ENCODE measurements at regions not wholly inside any gene's neighbourhood (a gene's known extent, or its start where the extent isn't known, plus 50 kb on each side); places are given as distances from the start of the nearest gene placed in this dataset.

DNA sequence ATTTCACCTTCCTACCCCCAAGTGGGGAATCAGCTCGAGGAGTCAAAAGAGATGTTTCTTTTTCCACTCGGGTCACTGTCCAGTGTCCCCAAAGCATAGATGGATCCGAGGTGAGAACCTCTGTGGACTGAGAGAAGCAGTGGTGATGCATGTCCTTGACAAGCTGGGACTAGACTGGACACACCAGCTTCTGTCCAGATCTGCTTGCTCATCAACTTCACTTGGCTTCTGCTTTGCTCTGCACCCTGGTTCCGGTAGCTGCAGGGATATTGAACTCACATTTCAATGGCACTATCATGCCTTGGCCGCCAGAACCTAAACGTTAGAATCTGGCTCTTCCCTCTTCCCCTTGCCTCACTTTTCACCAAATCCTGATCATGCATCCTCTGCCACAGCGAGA, 50.3 kb upstream of the CXCL12 start:
- DNase-seq, result no peak

- no peak for DNase-seq
These were observed 51.3 kb upstream of the CXCL12 start for GRCh38 chr10:44436240-44436639.

DNA sequence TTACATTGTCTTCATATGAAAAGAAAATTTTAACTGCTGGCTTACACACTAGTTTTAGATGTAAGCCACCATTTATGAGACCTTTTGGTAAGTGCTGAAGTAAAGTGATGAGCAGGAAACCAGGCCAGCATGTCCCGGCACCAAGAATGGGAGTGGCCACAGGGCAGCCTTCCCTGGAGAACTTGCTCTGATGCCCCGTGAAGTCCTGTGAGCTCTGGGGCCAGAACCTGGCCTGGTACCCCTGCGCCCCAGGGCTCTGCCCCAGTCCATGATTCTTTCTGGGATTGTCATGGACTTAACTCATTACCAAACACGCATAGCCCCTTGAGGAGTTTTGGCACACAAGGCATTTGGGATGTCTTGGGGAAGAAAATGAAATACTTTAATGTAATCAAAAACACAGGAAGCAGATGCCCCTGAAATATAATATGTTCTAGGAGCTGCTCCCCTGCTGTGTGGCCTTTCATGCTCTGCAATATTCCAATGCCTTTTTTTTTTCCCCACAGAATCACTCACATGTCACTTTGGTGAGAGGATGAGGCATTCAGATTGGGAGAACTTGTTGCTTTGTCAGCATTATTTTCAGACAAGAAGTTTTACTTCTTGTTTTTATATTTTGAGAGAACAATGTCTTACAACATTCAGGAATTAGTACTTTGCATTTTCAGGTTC, 53.1 kb upstream of the CXCL12 start:
- DNase-seq, result no peak

DNA sequence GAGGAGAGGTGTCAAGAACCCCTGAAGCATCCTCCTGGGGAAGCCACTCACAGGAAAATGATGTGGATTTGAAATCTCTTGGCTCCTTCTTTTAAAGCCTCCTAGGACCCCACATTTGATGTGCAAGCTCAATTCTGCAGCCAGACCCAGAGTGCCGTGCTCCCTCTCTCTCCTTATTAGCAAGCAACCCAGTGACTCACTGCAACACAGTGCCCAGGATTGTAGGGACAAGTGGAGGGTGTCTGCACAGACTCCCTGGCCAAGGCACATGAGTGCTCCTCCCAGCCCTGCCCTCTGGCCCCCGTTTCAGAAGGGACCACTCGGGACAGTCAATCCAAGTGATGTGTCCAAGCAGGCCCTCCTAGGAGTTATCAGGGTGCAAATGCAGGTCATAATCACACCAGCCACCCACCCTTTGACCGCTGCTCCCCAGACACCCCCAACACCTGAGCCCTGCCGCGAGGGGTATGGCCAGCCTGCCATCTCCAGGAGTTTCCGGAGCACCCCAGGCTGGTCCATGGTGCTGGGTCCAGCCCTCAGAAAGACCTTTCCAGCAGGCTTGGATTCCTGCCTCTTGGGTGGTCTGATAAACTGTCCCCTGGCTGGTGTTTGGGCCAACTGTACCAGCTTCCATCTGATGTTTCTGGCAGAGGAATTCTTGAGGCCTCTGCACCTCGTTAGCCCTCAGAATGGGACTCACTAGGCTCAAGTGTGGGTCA, 54.5 kb upstream of the CXCL12 start:
- DNase-seq, result no peak

- no peak for DNase-seq
These were observed 55.0 kb upstream of the CXCL12 start for GRCh38 chr10:44439958-44440244.

DNA sequence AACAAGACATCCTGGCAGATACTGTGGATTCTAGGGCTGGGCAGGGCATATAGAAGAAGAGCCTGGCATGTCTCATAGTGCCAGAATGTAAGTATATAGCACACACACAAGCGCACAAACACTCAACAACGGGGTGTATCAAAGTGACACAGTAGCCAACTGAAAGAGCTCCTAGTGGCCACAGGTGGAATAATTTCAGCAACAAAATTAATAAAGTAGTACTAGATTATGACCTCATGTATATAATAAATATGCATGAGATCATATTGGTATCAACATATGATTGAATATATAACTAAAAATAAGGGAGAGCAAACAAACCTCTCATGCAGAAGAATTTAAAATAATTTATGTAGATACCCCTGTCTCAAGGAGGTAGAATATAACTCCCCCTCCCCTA, 72.4 kb upstream of the CXCL12 start:
- DNase-seq, result no peak

- no peak for DNase-seq
These were observed 73.9 kb upstream of the CXCL12 start for GRCh38 chr10:44458671-44459413.

- DNase-seq, result no peak
These were observed 74.8 kb upstream of the CXCL12 start for GRCh38 chr10:44459671-44460070.

DNA sequence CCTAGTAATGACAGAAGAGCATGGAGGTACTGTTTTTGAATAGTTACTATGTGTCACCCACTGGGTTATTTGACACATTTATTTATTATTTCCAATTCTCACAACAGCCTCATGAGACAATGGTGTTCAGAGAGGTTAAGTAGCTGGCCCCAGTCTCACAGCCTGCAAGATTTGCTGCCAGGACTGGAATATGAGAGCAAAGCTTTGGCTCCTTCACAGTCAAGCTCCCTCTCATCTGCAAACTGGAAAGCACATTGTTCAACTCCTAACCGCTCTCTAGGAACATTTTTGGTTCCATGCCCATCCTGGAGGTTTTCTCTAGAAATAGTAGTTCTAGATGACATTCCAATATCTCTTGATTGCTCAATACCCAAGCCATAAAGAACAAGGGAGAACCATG, 75.5 kb upstream of the CXCL12 start:
- DNase-seq, result no peak

- no peak for DNase-seq
These were observed 77.5 kb upstream of the CXCL12 start for GRCh38 chr10:44462338-44462914.

DNA sequence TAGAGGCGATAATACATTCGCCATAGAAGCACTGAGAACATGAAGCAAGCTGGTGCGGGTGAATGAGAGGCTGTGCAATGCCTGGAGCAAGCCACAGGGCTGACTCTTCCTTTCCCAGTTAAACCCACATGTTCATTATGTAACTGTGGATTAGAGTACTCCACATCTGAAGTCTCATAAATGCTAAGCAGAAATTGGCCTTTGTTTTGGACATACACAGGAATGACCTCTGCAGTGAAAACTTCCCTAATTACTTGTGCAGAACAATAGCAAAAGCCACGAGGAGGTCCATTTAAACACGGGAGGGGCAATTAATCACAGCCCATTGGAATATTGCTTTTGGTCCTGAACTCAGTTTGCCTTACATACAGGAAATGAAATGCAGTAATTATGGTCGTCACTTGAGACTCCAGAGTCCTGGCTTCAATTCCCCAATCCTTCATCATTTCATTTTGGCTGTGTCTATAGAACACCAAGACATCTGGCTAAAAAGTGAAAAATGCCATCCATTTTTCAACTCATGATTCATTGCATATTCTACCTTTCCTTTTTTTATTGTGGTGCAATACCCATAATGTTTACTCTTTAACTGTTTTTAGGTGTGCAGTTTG, 78.7 kb upstream of the CXCL12 start:
- DNase-seq, result no peak

- no peak for DNase-seq
These were observed 79.6 kb upstream of the CXCL12 start for GRCh38 chr10:44464503-44464902.

GRCh38 chr10:44465401-44466115, 80.7 kb upstream of the CXCL12 start:
- DNase-seq, result no peak

- no peak for DNase-seq
These were observed 81.3 kb upstream of the CXCL12 start for GRCh38 chr10:44466236-44466635.

DNA sequence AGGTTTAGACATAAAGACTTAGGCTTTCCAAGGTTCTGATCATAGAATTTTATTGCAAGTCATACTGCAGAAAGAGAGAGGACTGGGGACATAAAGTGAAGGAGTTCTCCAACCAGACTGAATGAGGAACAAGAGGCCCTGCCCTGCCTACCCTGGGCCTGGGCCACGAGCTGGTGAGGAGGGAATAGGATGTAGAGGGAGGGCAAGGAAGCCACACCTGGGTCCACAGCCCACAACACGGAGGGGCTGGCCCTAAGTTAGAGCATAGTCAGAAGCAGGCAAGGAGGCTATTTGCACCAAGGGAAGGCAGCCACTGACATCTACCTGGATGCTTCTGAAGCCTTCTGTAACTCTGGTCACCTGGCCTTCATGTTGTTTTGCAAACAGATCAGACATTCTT, 82.2 kb upstream of the CXCL12 start:
- DNase-seq, result no peak

GRCh38 chr10:44467900-44468299, 83.0 kb upstream of the CXCL12 start:
- DNase-seq, result no peak

- DNase-seq, result no peak
These were observed 83.6 kb upstream of the CXCL12 start for GRCh38 chr10:44468525-44468924.

GRCh38 chr10:44468965-44469364, 84.1 kb upstream of the CXCL12 start:
- DNase-seq, result no peak

DNA sequence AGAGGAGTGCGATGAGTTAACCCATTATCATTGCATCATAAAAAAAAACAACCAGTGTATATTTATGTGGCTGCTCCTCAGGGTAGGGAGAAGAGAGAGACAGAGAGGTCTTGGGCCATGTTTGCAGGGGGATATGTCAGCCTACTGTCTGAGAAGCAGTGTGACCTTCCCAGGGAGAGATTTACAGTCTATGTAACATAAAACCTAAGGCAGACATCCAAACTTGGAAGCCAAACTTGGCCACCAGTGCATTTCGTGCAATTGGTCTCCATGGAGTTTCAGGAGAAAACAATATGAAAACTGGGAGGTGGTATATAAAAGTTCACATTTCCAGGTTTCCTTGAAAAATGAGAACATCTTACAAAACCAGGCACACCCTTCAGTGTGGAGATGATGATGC, 85.9 kb upstream of the CXCL12 start:
- no peak for DNase-seq

GRCh38 chr10:44471410-44471809, 86.5 kb upstream of the CXCL12 start:
- DNase-seq, result no peak

GRCh38 chr10:44473146-44473545, 88.2 kb upstream of the CXCL12 start:
- no peak for DNase-seq

- DNase-seq, result no peak
These were observed 91.6 kb upstream of the CXCL12 start for GRCh38 chr10:44476409-44477045.

Data from AML-193 (cell line).